Adrenal gland (tissue), 9 donors: ENCODE measurements at regions not wholly inside any gene's neighbourhood (a gene's known extent, or its start where the extent isn't known, plus 50 kb on each side); places are given as distances from the start of the nearest gene placed in this dataset.

Source experiments
- DNase-seq, 7 donors: peaks; one replicate each; pipeline ENCODE4 v3.0.0-alpha.2; 2019 to 2020
- H3K27ac ChIP-seq, 5 donors: fragments of 200-600 bp; sonication (generic) in 4 of 5; 1 replicate in 3 of 5; 2 replicates in 2 of 5; pipeline versions ENCODE4 v1.5.1 to v1.8.0; 2016 to 2020; ENCODE audit warnings: mild to moderate bottlenecking in 1 of 5
- H3K27me3 ChIP-seq: fragments of 200-600 bp; 2 replicates; pipeline ENCODE4 v1.8.0; 2021
- H3K36me3 ChIP-seq, 2 donors: fragments of 200-600 bp; replicated peaks in 1 of 2; 1 replicate in 1 of 2; 2 replicates in 1 of 2; pipeline versions ENCODE4 v1.5.1 to v1.8.0; 2018 to 2022
- H3K4me1 ChIP-seq, 2 donors: fragments of 200-600 bp; replicated peaks in 1 of 2; 1 replicate in 1 of 2; 2 replicates in 1 of 2; pipeline versions ENCODE4 v1.5.1 to v1.8.0; 2018 to 2021
- H3K4me3 ChIP-seq, 4 donors: fragments of 200-600 bp; sonication (generic) in 3 of 4; one replicate each; pipeline ENCODE4 v1.5.1; 2016 to 2018
- H3K9me3 ChIP-seq, 3 donors: fragments of 200-600 bp; sonication (generic) in 1 of 3; replicated peaks in 1 of 3; 1 replicate in 2 of 3; 2 replicates in 1 of 3; pipeline versions ENCODE4 v1.5.1 to v1.8.0; 2016 to 2021
- CTCF ChIP-seq, 6 experiments: fragments of 450-650 bp in 4 of 6; fragments of 200-600 bp in 2 of 6; sonication (generic) in 1 of 6; IDR thresholded peaks; 1 replicate in 5 of 6; 2 replicates in 1 of 6; pipeline versions ENCODE4 v1.5.1 to v1.8.0; 2016 to 2021; ENCODE audit warnings: antibody characterized with exemption in 6 of 6, mild to moderate bottlenecking in 2 of 6, moderate library complexity in 1 of 6
- POLR2A ChIP-seq, 2 donors: fragments of 450-650 bp; IDR thresholded peaks; one replicate each; pipeline ENCODE4 v1.6.1; 2017; ENCODE audit warnings: antibody characterized with exemption in 2 of 2, mild to moderate bottlenecking in 2 of 2, moderate library complexity in 1 of 2
- WGBS, 4 donors: extraction: QIAGEN DNeasy Blood & Tissue Kit in 2 of 4; methylation state at CpG; one replicate each; pipeline versions ENCODE4 v1.1.5 to v1.1.7; 2013 to 2017; 5-methylcytosine and 5-hydroxymethylcytosine counted together
- intact Hi-C, 2 donors: fragments of 100-400 bp; cut with DNase I; formaldehyde crosslinking; loops; one replicate each; pipeline versions ENCODE4 v1.14.1 to v1.15.0; 2022 to 2023
- donor health status: healthy with polysubstance abuse.
- donor health status: Bipolar disorder and iron deficiency.
- donor health status: DM: yes; HTN: yes; CAD: no.
- donor health status: DM: no; HTN: no; CAD: no.
- donor health status: DM: no; HTN: no; CAD: no.

DNA sequence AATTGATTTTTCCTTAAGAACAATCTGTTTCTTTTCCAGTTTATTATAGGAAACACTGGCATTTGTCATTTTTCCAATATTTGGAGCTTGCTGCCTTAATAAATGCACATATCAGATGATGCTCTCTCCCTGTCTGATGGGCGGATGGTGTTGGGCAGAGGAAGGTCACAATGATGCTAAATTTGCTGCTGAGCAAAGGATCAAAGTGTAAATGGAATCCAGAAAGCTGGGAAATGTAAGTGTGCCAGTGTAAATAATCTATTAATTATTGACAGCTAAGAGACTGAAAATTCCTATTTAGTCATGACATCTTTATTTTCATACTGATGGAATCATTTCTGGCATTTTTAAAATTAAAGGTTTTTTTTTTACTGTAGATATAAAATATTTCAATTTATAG, 243.2 kb downstream of the PTBP2 start:
- Histone ChIP-seq H3K4me1 (peaks cover 0 to 5% of the 10 kb centered on the region in 2 donors), H3K27ac (no peak overlapping the region), H3K9me3 (no peaks in the 10 kb centered on the region), H3K27me3 (no peaks in the 10 kb centered on the region), H3K4me3 (no peak overlapping the region), H3K36me3 (no peaks in the 10 kb centered on the region)
- no peak for DNase-seq
- 67 to 82% (median 77%) methylated on average over 1 of the region's 1 CpG for WGBS, 4 donors
- intact Hi-C loops, result loop anchor here in 1 of 2 donors (5.0 kb wide), 1 partner anchor 1088 kb away; no protein-coding TSS in a partner anchor
- TF ChIP-seq POLR2A (IDR thresholded peaks at IDR 0.05) (no peak), CTCF (IDR thresholded peaks at IDR 0.05) (no peak)

- Histone ChIP-seq H3K4me1 (peaks cover 0 to 5% of the 10 kb centered on the region in 2 donors), H3K4me3 (no peak overlapping the region), H3K36me3 (no peaks in the 10 kb centered on the region), H3K27me3 (no peaks in the 10 kb centered on the region), H3K9me3 (no peaks in the 10 kb centered on the region), H3K27ac (no peak overlapping the region)
- TF ChIP-seq CTCF (IDR thresholded peaks at IDR 0.05), result peak; percentile 72 to 95 (median 82)
- no peak for TF ChIP-seq POLR2A (IDR thresholded peaks at IDR 0.05)
- peak; percentile 58 to 94 (median 76) for DNase-seq
- 47 to 62% (median 51%) methylated on average over 14 to 15 of the region's 15 CpGs for WGBS, 4 donors
- intact Hi-C loops, result loop anchor here in 1 of 2 donors (5.0 kb wide), 1 partner anchor 1086 kb away; no protein-coding TSS in a partner anchor
These were observed 245.1 kb downstream of the PTBP2 start for GRCh38 chr1:96966536-96967138.

- TF ChIP-seq CTCF (IDR thresholded peaks at IDR 0.05) (no peak), POLR2A (IDR thresholded peaks at IDR 0.05) (no peak)
- WGBS, 4 donors, result 55 to 69% (median 63%) methylated on average over 8 of the region's 8 CpGs
These were observed 245.7 kb downstream of the PTBP2 start for GRCh38 chr1:96967311-96967710.

GRCh38 chr1:96968541-96968940, 247.0 kb downstream of the PTBP2 start:
- DNase-seq, result no peak
- 56 to 59% (median 58%) methylated on average over 7 of the region's 7 CpGs for WGBS, 4 donors
- Histone ChIP-seq H3K9me3 (no peaks in the 10 kb centered on the region), H3K36me3 (no peaks in the 10 kb centered on the region), H3K27me3 (no peaks in the 10 kb centered on the region), H3K4me3 (no peak overlapping the region), H3K4me1 (peaks cover 0 to 5% of the 10 kb centered on the region in 2 donors), H3K27ac (no peak overlapping the region)
- TF ChIP-seq POLR2A (IDR thresholded peaks at IDR 0.05) (no peak), CTCF (IDR thresholded peaks at IDR 0.05) (no peak)
- intact Hi-C loops, result loop anchor here in 1 of 2 donors (5.0 kb wide), 1 partner anchor 1084 kb away; no protein-coding TSS in a partner anchor

More at GRCh38 chr1:96967311-96967710, 245.7 kb downstream of the PTBP2 start:
- no peak for DNase-seq
- Histone ChIP-seq H3K9me3 (no peaks in the 10 kb centered on the region), H3K4me1 (peaks cover 0 to 5% of the 10 kb centered on the region in 2 donors), H3K4me3 (no peak overlapping the region), H3K27me3 (no peaks in the 10 kb centered on the region), H3K36me3 (no peaks in the 10 kb centered on the region), H3K27ac (no peak overlapping the region)
- intact Hi-C loops, result loop anchor here in 1 of 2 donors (5.0 kb wide), 1 partner anchor 1085 kb away; no protein-coding TSS in a partner anchor
